Suppressor macrophage treated with lipopolysaccharide for 1 hour (primary cell): ENCODE measurements at regions not wholly inside any gene's neighbourhood (a gene's known extent, or its start where the extent isn't known, plus 50 kb on each side); places are given as distances from the start of the nearest gene placed in this dataset.
"Not testable (repeated sequence)": the region's sequence is repeated elsewhere in the genome, so short reads cannot be mapped to it uniquely, and the experiment has no call there.

Experiments
- DNase-seq, 3 donors: peaks; one replicate each; pipeline ENCODE4 v3.0.0-alpha.2; 2020 to 2022

DNA sequence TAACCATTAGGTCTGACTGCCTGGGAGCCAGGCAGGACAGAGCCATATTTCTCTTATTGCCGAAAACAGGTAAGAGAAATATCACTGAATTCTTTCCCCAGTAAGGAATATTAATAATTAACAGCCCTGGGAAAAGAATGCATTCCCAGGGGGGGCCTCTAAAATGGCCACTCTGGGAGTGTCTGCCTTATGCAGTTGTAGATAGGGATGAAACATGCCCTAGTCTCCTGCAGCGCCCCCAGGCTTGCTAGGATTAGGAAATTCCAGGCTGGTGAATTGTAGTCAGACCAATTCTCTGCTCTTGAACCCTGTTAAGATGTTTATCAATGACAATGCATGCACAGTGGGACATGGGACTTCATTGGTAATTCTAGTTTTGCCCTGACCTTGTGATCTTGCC is 317.9 kb upstream of the GLI3 start:
- not testable (repeated sequence) for DNase-seq

GRCh38 chr7:42552227-42552626 is 315.2 kb upstream of the GLI3 start:
- no peak for DNase-seq

DNA sequence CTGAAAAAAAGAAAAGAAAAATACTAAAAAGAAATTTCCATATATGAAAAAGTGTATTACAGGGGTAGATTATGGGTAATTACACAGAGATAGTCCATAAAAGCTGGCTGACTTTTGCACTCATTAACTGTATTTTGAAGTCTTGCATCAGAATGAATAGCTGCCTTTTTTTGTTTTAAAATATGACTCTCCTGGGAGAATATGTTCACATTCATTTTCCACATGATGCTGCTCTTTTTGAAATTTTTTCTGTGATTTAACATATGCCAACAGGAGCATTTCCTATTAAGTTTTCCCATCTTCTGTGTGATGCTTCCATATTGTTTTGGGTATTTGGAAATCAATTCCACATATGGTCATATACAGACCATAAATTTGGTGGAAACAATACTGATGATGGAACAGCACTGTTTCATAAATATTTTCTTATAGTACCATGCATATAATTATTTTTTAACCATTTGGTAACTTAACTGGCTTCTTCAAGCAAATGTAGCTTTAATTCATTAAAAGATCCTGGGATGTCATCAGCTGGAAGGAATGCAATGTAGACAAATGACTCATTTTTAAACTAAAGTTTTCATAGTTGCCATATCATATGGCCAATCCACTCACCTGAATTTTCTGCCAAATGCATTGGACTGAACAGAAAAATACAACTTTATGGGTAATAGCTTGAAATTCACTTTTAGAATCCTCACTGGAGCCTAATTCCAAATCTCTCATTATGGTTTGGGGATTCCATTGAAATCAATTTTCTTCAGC is 313.9 kb upstream of the GLI3 start:
- no peak for DNase-seq

- DNase-seq: no peak
Measured at GRCh38 chr7:42549866-42550485, 313.0 kb upstream of the GLI3 start.

DNA sequence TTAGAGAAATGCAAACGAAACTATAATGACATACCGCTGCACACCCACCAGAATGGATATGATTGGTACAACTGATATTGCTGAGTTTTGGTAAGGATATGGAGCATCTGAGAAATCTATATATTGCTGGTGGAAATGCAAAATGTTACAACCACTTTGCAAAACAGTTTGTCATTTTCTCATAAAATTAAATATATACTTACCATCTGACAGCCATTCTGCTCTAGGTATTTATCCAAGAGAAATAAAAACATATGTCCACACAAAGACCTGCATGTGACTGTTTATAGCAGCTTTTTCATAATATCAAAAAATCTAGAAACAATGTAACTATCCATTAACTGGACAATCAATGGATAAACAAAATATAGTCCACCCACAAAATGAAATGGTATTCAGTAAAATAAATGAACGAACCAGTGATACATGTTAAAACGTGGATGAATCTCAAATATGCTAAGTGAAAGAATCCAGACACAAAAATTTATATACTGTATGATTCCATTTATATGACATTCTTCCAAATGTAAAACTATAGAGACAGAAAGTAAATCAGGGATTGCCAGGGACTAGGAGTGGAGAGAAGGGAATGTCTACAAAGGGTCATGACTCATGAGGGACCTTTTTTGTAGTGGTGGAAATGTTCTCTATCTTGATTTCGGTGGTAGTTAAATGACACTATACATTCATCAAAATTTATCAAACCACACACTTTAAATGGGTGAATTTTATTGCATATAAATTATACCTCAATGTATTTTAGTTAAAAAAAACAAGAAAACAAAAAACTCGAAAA is 312.0 kb upstream of the GLI3 start:
- no peak for DNase-seq

DNA sequence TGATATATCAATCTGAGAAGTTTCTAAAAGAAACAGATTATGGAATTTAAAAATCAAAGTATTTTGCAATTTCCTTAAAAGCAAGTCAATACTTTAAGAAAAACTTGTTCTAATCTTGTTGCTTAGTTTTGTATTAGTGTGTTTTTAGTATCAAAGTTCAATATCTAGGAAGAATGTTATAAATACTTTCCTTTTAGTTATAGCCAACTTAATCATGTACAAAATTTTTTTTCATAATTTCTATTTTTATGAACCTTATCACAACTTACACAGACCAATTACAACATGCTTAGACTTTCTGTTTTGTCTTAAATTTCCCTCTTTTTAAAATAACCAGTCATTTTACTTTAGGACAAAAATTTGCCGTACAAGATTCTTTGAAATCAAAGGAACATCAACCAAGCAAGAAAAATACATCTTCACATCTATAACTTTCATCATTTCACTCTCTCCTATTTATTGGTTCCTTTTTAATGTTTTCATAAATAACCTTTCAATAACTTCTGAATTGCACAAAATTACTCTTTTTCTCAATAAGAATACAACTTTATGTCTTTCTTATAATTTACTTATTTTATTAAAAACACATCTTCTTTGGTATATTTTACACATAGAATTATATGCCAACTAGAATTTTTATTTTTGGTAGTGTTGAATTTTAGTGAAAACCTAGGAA is 308.2 kb upstream of the GLI3 start:
- DNase-seq: no peak

DNA sequence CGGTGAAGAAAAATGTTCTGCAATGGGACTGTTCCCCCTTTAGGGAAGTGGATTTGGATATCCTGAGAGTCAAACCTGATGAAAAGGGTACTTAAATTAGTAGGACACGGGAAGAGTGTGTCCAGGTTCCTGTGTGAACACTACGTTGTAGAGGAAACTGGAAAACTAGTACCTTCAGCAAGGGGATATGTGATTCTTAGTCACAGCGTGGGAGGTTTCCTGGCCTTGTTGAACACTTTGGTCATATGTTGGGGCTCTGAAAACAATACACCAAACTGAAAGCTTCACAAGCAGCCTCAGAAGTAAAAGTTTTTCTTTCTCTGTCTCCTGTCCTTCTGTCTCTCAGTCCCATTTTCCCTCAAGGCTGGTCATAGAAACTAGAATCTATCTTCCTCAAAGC is 306.9 kb upstream of the GLI3 start:
- DNase-seq: no peak

GRCh38 chr7:42542446-42542845 is 305.4 kb upstream of the GLI3 start:
- not testable (repeated sequence) for DNase-seq

DNA sequence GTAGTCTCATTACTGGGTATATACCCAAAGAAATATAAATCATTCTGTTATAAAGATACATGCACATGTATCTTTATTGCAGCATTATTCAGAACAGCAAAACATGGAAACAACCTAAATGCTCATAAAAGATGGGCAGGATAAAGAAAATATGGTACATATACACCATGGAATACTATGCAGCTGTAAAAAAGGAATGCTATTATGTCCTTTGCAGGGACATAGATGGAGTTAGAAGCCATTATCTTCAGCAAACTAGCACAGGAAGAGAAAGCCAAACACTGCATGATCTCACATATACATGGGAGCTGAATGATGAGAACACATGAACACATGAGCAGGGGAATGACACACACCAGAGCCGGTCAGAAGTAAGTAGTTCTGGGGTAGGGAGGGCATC is 297.4 kb upstream of the GLI3 start:
- no peak for DNase-seq

- no peak for DNase-seq
Measured at GRCh38 chr7:42527004-42527403, 290.0 kb upstream of the GLI3 start.

DNA sequence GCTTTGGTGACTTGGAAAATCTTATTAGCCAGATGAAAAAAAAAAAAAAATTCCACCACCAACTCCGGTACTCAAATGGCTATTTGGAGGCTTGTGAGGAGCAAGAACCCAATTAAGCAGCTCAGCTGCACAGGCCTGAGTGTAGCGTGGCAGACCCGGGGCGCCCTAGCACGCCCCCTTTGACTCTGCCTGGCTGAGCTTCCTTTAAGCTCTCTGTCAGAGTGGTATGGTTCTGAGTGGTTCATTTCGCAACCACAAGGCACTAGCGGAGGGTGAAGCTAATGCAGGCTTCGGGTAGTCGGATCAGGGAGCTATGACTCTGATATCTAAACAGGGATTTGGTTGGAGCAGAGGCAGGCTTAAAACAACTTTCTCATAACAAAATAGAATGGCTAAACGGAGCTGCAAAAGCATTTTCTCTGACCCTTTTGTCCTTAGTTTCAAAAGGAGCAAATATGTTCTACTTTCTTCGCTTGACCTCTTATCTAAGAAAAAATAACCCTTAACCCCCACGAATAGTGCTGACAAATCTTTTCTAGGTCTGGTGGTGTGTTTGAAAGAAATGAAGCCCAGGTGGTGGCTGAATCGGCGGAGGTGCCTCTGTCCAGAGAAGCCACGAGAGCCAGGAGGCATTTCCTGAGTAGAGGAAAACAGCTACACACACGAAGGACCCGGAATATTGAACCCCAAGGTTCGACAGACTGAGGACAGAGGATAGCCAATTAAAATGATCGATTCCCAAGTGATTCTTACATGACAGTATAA is 285.4 kb upstream of the GLI3 start:
- DNase-seq: no peak

DNA sequence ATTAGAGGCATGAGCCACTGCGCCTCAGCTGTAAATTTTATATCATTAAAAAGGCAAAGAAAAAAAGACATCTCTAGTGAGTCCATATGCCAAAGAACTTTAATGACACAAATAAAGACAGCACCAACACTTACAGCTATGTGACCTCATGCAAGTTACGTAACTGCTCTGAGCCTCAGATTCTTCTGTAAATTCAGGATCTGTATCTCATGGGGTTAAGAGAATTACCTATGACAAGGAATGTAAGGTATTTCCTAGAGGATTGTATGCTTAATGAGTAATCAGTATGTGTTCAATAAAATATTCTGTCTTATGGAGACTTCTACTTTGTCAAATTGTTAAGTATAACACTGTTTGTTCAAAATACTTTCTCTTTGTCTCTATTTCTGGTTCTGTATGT is 274.0 kb upstream of the GLI3 start:
- DNase-seq: no peak

DNA sequence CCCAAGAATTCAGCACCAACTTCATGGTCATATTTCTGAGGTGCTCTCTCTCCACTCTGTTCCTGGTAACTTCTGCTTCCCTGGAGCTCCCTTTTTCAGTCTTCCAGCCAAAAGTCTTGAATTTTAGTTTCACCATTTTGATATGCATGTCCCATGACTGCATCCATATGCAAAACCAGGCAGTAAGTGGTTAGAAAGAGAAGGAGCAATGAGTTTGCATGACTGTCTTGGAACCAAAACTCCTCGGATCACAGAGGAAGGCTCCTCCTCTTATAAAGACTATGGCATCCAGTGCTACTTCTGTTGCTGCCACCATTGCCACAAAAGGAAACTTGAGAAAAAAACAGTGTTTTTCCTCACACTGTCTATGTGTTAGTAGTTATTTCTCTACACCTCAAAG is 269.1 kb upstream of the GLI3 start:
- DNase-seq: no peak

DNA sequence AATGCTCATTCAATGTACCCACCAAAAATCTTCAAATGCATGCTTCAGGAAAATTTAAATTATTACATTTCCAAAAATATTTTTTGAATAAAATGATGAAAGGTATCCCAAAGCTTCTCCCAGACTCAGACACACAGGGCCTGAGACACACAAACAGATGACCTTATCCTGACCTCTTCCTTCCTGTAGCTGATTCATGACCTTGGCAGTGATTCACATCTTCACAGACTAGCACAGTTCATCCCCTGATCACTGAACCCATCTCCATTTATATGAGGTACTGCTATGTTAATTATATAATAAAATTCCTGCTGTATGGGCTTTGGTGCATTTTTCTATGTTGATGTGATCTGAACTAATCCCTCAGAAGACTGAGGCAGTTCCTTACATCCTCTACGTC is 265.0 kb upstream of the GLI3 start:
- DNase-seq: no peak

DNA sequence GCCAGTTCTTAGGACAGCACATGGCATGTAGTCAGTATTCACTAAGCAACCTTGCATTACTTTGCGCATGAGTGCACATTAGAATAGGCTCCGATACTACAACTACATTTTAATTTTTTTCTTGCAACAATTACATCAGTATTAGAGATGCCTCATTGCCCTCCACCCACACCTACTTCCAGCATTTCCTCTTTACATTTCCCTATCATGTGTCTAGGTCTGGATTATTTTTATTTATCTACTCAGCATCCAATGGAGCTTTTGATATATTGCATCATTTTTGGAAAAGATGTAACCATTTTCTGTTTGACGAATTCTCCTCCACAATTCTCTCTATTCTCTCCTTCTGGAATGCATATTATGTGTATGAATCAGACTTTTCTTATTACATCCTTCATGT is 258.2 kb upstream of the GLI3 start:
- DNase-seq: no peak

- no peak for DNase-seq
Measured at GRCh38 chr7:42494736-42495135, 257.7 kb upstream of the GLI3 start.

DNA sequence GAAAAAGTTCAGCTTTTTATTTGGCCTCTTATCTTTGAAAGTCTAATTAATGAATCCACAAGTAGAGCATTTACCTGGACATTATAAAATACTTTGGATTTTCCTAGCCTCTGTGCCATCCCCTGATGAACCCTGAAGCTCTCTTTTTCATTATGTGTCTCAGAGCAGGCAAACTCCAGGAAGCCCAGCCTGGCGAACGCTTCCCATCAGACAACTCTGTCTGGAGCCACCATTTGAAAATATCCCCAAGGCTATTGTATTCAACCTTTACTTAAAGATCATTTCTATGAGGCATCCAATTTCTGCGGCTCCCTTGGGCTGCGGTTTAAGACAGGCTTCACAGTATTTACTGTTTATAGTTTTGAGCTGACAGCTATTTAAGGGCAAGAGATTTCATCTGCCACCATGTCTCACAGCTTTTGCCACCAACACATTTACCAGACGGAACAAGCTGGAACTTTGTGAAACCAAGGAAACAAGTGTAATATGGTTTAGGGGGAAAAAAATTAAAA is 257.2 kb upstream of the GLI3 start:
- no peak for DNase-seq

GRCh38 chr7:42493436-42494198 is 256.6 kb upstream of the GLI3 start:
- DNase-seq: peak in 1 of 3 donors; percentile 0

DNA sequence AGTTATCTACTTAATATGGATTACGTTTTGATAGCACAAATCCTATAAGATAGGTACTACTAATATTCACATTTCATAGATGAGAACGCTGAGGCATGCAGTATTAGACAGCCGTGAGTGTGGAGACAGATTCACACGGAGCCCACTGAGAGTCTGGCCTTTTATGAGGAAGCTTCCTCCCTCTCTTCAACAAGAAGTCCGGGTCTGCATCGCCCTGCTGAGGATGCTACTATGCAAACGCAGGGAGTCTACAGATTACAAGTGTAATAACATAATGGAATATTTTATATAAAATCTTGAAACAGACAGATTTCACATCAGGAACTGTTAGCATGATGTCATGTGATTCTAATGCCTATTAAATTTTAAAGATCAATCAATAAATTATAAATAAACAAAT is 255.9 kb upstream of the GLI3 start:
- DNase-seq: no peak

DNA sequence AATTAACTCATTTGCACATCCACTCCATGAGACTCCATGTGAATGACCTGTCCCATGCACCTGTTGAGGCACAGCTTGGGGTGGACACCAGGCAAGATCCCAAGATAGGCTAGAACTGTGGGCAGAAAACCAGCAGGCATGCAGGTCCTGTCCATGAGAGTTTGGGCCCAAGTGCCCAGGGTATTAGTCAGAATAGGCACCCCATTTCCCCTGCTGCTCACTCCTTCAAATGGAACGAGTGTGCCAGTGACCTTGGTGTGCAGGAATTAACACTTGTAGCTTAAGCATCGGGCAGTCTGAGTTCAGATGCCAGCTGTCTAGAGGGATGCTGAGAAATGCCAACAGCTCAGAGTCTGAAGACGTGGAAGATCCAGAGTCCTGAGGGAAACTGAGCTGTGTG is 254.1 kb upstream of the GLI3 start:
- DNase-seq: no peak

DNA sequence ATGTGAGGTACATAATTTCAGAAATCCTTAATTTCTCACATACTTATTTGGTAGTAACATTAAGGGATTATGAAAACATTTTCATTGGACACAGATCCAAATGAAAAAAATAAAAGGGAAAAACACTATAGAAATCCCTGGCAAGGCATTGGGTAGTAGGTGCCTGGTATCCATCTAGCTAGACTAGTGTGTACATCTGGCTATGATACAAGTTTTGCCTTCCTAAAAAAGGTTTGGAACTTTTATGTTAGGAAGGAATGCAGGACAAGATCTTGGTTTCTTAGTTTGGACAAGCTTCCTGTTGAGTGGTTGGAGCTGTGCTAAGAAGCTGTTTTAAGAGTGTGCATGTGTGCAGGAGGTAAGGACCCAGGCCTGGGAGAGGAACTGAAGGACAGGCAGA is 252.3 kb upstream of the GLI3 start:
- DNase-seq: no peak

GRCh38 chr7:42485301-42485766 is 248.3 kb upstream of the GLI3 start:
- DNase-seq: no peak
